Tibial nerve (tissue), 4 donors: ENCODE measurements at regions not wholly inside any gene's neighbourhood (a gene's known extent, or its start where the extent isn't known, plus 50 kb on each side); places are given as distances from the start of the nearest gene placed in this dataset.

ENCODE experiments used
- EP300 ChIP-seq, 2 donors: sonication (generic); formaldehyde crosslinking; IDR thresholded peaks; one replicate each; pipeline ENCODE4 v1.6.1; 2017; ENCODE audit warnings: antibody characterized with exemption in 2 of 2, mild to moderate bottlenecking in 1 of 2
- POLR2A ChIP-seq, 2 donors: fragments of 450-650 bp; IDR thresholded peaks; one replicate each; pipeline ENCODE4 v1.6.1; 2017; ENCODE audit warnings: antibody characterized with exemption in 2 of 2, mild to moderate bottlenecking in 2 of 2, moderate library complexity in 2 of 2
- TF ChIP-seq, protein P1 (sequence below), 5 experiments: fragments of 200-600 bp in 3 of 5; fragments of 450-650 bp in 2 of 5; sonication (generic) in 3 of 5; IDR thresholded peaks; one replicate each; pipeline ENCODE4 v1.5.1; 2016 to 2019; ENCODE audit warnings: antibody characterized with exemption in 5 of 5, mild to moderate bottlenecking in 3 of 5, moderate library complexity in 2 of 5

DNA sequence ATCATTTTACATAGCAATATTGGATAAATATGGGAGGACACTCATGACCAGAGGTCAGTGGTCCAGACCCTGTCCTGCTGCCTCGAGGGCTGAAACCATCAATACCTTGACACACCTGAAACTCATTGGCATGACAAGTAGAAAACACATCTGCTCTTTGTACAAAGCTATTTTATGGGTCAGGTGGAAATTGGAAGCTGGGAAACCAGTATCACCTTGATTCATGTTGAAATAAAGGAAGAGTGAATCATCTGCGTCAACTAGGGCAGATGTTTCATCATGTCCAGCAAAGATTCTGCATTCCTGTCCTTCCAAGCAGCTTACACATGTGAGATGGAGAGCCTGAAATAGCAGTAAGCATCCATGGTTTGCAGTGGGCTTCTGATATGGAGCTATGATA lies 80.0 kb upstream of the ERBB4 start:
- TF ChIP-seq, protein P1, sequence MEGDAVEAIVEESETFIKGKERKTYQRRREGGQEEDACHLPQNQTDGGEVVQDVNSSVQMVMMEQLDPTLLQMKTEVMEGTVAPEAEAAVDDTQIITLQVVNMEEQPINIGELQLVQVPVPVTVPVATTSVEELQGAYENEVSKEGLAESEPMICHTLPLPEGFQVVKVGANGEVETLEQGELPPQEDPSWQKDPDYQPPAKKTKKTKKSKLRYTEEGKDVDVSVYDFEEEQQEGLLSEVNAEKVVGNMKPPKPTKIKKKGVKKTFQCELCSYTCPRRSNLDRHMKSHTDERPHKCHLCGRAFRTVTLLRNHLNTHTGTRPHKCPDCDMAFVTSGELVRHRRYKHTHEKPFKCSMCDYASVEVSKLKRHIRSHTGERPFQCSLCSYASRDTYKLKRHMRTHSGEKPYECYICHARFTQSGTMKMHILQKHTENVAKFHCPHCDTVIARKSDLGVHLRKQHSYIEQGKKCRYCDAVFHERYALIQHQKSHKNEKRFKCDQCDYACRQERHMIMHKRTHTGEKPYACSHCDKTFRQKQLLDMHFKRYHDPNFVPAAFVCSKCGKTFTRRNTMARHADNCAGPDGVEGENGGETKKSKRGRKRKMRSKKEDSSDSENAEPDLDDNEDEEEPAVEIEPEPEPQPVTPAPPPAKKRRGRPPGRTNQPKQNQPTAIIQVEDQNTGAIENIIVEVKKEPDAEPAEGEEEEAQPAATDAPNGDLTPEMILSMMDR (IDR thresholded peaks at IDR 0.05): no peak
- TF ChIP-seq POLR2A (IDR thresholded peaks at IDR 0.05) (no peak), EP300 (IDR thresholded peaks at IDR 0.05) (no peak)
